ENCODE measurements at regions not wholly inside any gene's neighbourhood (a gene's known extent, or its start where the extent isn't known, plus 50 kb on each side); places are given as distances from the start of the nearest gene placed in this dataset.

DNA sequence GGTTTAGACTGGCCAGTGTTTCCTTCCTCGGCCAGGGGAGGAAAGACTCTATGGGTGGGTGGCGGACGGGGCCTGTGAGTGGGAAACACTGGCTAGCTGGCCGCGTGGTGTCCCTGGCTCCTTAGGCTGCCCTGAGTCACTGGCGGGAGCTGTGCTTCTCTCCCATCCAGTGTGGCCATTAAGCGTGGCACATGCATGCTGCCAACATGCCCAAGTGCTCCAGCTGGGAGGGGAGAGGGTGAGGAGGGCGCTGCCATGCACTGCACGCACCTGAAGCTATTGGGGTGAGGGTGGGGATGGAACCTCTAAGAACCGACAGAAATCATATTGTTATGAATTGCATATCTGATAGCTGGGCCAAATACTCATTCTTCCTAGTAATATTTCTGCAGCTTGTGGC, 270.8 kb downstream of the CALCRL start:
- TF ChIP-seq POLR2A (IDR thresholded peaks at IDR 0.05) (no peak), CTCF (IDR thresholded peaks at IDR 0.05) (no peak)
